ENCODE measurements at regions not wholly inside any gene's neighbourhood (a gene's known extent, or its start where the extent isn't known, plus 50 kb on each side); places are given as distances from the start of the nearest gene placed in this dataset.
A peak's percentile ranks its signal among the peaks of the same experiment; 100 is the strongest.
"Not testable (repeated sequence)": the region's sequence is repeated elsewhere in the genome, so short reads cannot be mapped to it uniquely, and the experiment has no call there.

GRCh38 chr2:180618570-180618969 is 361.8 kb upstream of the UBE2E3 start:
- FAIRE-seq: no peak
- DNase-seq (ENCODE audit: low spot score): no peak

DNA sequence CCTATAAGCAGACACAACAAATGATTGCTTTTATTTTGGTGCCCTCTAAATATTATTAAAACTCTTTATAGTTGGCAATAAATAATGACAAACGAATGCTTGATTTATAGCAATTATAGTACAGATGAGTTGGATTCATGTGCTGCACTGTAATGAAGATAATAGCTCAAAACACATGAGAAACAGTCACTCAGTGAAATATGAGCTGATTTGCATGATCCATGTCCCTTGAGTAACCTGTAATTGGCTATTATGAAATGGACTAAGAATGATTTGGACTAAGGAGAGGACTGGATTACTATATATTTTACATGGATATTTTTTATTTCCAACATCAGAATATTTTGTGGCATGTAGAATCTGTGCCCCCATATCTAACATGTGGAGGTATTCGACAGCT is 365.6 kb upstream of the UBE2E3 start:
- DNase-seq (ENCODE audit: low spot score): no peak
- FAIRE-seq: no peak

- FAIRE-seq (no peak), DNase-seq (ENCODE audit: low spot score) (no peak)
Observed at GRCh38 chr2:180609626-180610340, 370.6 kb upstream of the UBE2E3 start.

GRCh38 chr2:180607514-180608049 is 372.8 kb upstream of the UBE2E3 start:
- DNase-seq (ENCODE audit: low spot score): no peak
- no peak for FAIRE-seq

DNA sequence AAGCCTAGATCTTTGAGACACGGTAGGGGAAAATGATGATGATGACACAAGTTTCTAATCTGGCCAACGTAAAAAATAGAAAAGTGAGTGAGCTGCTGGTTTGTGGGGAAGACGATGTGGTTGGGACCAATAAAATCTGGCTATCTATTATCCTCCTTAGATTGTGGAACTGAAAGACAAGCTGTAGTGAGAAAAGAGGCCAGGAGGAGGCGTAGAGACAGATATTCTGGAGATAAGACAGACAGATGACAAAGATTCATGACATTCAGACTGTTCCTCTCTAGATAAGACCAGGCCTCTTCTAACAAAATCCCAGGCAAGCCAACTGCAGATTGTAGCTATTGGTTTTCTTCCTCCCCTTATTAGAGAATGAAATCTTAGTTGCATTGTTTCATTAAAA is 376.3 kb upstream of the UBE2E3 start:
- DNase-seq (ENCODE audit: low spot score) (no peak), FAIRE-seq (no peak)

DNA sequence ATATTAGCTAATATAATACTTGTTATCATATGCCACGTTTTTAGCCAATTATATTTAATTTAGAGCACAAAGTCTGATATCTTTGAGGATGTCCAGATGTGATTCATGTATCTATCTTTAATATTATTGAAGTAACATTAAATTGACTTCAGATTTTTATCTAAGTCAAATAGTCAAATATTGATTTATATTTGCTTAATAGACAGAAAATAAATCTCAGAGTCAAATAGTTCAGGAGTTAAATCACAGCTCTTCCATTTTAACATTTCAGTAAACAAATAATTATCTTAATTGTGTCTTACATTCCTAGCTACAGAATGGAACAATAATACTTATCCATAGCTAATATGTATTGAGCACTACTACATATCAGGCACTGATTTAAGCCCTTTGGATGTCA is 379.4 kb upstream of the UBE2E3 start:
- DNase-seq (ENCODE audit: low spot score) (no peak), FAIRE-seq (no peak)

- FAIRE-seq (no peak), DNase-seq (ENCODE audit: low spot score) (no peak)
Observed at GRCh38 chr2:180599804-180600203, 380.6 kb upstream of the UBE2E3 start.

- FAIRE-seq: no peak
- no peak for DNase-seq (ENCODE audit: low spot score)
Observed at GRCh38 chr2:180597179-180597578, 383.2 kb upstream of the UBE2E3 start.

- DNase-seq (ENCODE audit: low spot score): no peak
- no peak for FAIRE-seq
Observed at GRCh38 chr2:180596453-180596852, 384.0 kb upstream of the UBE2E3 start.

- no peak for FAIRE-seq
- DNase-seq (ENCODE audit: low spot score): no peak
Observed at GRCh38 chr2:180591947-180592346, 388.5 kb upstream of the UBE2E3 start.

DNA sequence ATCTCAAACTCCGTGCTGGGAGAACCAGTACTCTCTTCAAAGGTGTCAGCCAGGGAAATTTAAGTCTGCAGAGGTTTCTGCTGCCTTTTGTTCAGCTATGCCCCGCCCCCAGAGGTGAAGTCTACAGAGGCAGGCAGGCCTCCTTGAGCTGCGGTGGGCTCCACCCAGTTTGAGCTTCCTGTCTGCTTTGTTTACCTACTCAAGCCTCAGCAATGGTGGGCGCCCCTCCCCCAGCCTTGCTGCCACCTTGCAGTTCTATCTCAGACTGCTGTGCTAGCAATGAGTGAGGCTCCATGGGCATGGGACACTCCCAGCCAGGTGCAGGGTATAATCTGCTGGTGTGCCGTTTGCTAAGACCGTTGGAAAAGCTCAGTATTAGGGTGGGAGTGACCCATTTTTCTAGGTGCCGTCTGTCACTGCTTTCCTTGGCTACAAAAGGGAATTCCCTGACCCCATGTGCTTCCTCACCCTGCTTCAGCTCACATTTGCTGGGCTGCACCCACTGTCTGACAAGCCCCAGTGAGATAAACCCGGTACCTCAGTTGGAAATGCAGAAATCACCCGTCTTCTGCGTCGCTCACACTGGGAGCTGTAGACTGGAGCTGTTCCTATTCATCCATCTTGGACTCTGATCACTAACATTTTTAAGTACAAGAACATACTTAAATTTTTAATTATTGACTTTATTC is 389.2 kb upstream of the UBE2E3 start:
- not testable (repeated sequence) for DNase-seq (ENCODE audit: low spot score); FAIRE-seq

DNA sequence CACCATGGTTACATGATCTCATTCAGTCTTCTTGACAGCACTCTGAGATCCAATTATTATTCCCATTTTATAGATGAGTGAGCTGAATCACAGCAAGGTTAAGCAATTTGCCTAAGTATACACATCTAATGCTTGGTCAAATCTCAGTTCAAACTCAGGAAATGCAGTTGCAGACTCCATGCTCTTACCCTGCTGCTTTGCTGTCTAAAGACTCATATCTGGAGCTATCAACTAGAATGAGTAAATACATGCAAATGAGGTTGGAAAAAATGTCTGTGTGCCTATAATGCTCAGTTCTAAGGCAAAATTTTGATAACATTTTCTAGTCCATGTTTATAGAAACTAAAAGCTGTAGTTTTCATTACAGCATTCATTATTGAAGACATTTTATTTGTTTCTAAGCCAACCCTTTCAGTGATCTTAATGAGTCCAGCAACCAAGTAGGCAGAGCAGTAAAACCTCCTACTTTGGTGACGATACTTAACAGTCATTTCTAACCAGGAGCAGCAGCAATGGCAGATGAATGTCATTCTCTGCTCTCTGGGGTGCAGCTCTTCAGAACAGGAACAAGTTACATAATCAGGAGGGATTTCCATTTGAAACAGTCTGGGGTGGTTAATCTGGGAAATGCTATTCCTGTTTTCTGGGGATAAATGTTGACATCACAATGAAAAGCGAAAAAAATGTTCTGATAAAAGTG is 396.8 kb upstream of the UBE2E3 start:
- FAIRE-seq (no peak), DNase-seq (ENCODE audit: low spot score) (no peak)

DNA sequence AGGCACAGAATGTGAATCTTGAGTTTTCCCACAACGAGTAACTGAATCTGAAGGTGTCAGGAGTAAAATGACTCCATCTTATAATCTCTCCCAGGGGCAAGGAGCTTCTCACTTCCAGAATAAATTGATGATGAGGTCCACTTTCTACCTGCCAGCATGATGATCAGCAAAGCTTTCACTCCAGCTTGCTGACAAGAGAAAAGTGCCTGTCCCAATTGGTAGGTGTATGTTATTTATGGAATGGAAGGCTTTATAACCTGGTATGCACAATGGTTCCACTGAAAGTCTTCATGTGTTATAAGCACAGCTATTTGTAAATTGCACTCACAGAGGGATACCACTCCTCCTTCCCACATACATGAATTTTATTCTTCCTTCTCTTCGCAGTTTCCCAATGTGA is 401.0 kb upstream of the UBE2E3 start:
- FAIRE-seq (no peak), DNase-seq (ENCODE audit: low spot score) (no peak)

DNA sequence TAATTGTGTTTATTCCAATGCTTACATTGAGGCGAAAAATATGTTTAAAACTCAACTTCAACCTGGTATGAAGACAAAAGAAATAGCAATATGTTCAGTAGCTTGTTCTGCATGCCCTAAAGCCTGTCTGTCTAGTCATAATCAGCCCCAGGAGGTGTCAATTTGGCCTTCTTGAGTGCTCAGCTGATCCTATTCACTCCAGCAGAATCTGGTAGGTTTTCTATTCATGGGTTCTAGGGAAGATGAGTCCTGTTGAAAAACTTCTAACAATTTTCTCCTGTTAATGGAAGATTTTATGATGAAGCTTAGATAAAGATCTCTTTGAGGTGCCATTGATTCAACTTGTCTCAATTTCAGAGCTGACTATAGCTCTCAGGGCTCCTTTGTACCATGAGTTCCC is 402.0 kb upstream of the UBE2E3 start:
- FAIRE-seq (no peak), DNase-seq (ENCODE audit: low spot score) (no peak)

GRCh38 chr2:180577567-180577966 is 402.8 kb upstream of the UBE2E3 start:
- DNase-seq (ENCODE audit: low spot score): no peak
- FAIRE-seq: no peak

DNA sequence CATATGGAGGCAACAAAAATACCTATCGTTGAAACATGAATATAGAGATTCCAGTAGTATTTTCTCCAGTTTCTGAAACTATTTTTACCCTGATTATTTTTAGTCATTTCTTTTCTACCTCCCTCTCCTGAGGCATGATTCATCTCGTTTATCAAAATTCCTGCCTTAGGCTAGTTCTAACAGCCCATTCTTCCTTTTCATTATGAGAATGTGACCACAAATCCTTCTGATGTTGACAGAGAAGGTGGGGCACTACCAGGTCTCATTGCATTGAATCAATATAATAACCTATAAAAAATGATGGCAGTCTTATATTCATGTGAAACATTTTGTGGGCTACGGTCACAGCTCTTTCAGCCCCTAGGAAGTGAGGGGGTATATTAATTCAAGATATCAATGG is 406.5 kb upstream of the UBE2E3 start:
- FAIRE-seq: no peak
- peak; percentile 43 for DNase-seq (ENCODE audit: low spot score)

- FAIRE-seq (no peak), DNase-seq (ENCODE audit: low spot score) (no peak)
Observed at GRCh38 chr2:180572346-180572745, 408.1 kb upstream of the UBE2E3 start.

GRCh38 chr2:180571559-180571958 is 408.8 kb upstream of the UBE2E3 start:
- no peak for FAIRE-seq

GRCh38 chr2:180570864-180571263 is 409.5 kb upstream of the UBE2E3 start:
- FAIRE-seq (no peak), DNase-seq (ENCODE audit: low spot score) (no peak)

More at GRCh38 chr2:180571559-180571958, 408.8 kb upstream of the UBE2E3 start:
- no peak for DNase-seq (ENCODE audit: low spot score)

DNA sequence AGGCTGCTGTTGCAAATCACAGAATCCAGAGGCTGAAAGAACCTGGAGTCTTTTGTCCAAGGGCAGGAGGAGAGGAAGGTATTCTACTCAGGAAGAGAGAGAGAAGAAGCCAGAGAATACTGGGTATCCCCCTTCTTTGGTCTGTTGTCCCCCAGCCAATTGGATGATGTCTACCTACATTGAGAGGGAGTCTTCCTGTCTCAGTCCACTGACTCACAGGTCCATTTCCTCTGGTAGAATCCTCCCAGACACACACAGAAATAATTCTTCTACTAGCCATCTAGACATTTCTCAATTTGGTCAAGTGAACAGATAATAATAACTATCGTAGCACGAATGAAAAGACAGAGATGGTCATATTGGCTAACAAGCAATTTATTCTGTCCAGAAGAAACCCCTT is 416.4 kb upstream of the UBE2E3 start:
- DNase-seq (ENCODE audit: low spot score): no peak
- FAIRE-seq: no peak

GRCh38 chr2:180562378-180562777 is 418.0 kb upstream of the UBE2E3 start:
- no peak for DNase-seq (ENCODE audit: low spot score)
- no peak for FAIRE-seq

- no peak for FAIRE-seq
- no peak for DNase-seq (ENCODE audit: low spot score)
Observed at GRCh38 chr2:180559771-180560170, 420.6 kb upstream of the UBE2E3 start.
